GM03348 (cell line): ENCODE measurements at regions not wholly inside any gene's neighbourhood (a gene's known extent, or its start where the extent isn't known, plus 50 kb on each side); places are given as distances from the start of the nearest gene placed in this dataset.
"Not testable (repeated sequence)": the region's sequence is repeated elsewhere in the genome, so short reads cannot be mapped to it uniquely, and the experiment has no call there.

Experiments
- DNase-seq: peaks from one replicate; pipeline ENCODE4 v3.0.0; 2012; ENCODE audit warnings: low spot score

GRCh38 chr17:33564146-33564545 is 271.1 kb upstream of the ASIC2 start:
- DNase-seq = no peak

- no peak for DNase-seq
These were observed 274.1 kb upstream of the ASIC2 start for GRCh38 chr17:33567223-33567622.

GRCh38 chr17:33572615-33573014 is 279.5 kb upstream of the ASIC2 start:
- no peak for DNase-seq

GRCh38 chr17:33574942-33575445 is 281.9 kb upstream of the ASIC2 start:
- DNase-seq = no peak

GRCh38 chr17:33579740-33580139 is 286.6 kb upstream of the ASIC2 start:
- DNase-seq = not testable (repeated sequence)

- DNase-seq = no peak
These were observed 287.1 kb upstream of the ASIC2 start for GRCh38 chr17:33580215-33580614.

GRCh38 chr17:33582661-33583060 is 289.6 kb upstream of the ASIC2 start:
- no peak for DNase-seq

- DNase-seq = no peak
These were observed 290.7 kb upstream of the ASIC2 start for GRCh38 chr17:33583518-33584417.

- no peak for DNase-seq
These were observed 300.9 kb upstream of the ASIC2 start for GRCh38 chr17:33593991-33594390.

- no peak for DNase-seq
These were observed 302.7 kb upstream of the ASIC2 start for GRCh38 chr17:33595828-33596227.

- no peak for DNase-seq
These were observed 303.8 kb upstream of the ASIC2 start for GRCh38 chr17:33596899-33597298.

- no peak for DNase-seq
These were observed 305.7 kb upstream of the ASIC2 start for GRCh38 chr17:33598797-33599196.

GRCh38 chr17:33602981-33603380 is 309.9 kb upstream of the ASIC2 start:
- no peak for DNase-seq

GRCh38 chr17:33603789-33604188 is 310.7 kb upstream of the ASIC2 start:
- no peak for DNase-seq

GRCh38 chr17:33611532-33611931 is 318.4 kb upstream of the ASIC2 start:
- no peak for DNase-seq

GRCh38 chr17:33615861-33616260 is 322.8 kb upstream of the ASIC2 start:
- no peak for DNase-seq

- no peak for DNase-seq
These were observed 330.7 kb upstream of the ASIC2 start for GRCh38 chr17:33623841-33624240.

- no peak for DNase-seq
These were observed 335.6 kb upstream of the ASIC2 start for GRCh38 chr17:33628500-33629346.

GRCh38 chr17:33633446-33633845 is 340.4 kb upstream of the ASIC2 start:
- no peak for DNase-seq

- no peak for DNase-seq
These were observed 344.4 kb upstream of the ASIC2 start for GRCh38 chr17:33637534-33637933.

- DNase-seq = no peak
These were observed 346.2 kb upstream of the ASIC2 start for GRCh38 chr17:33639103-33639880.

GRCh38 chr17:33640629-33641028 is 347.5 kb upstream of the ASIC2 start:
- DNase-seq = no peak
